ENCODE measurements at regions not wholly inside any gene's neighbourhood (a gene's known extent, or its start where the extent isn't known, plus 50 kb on each side); places are given as distances from the start of the nearest gene placed in this dataset.
"Not testable (repeated sequence)": the region's sequence is repeated elsewhere in the genome, so short reads cannot be mapped to it uniquely, and the experiment has no call there.

DNA sequence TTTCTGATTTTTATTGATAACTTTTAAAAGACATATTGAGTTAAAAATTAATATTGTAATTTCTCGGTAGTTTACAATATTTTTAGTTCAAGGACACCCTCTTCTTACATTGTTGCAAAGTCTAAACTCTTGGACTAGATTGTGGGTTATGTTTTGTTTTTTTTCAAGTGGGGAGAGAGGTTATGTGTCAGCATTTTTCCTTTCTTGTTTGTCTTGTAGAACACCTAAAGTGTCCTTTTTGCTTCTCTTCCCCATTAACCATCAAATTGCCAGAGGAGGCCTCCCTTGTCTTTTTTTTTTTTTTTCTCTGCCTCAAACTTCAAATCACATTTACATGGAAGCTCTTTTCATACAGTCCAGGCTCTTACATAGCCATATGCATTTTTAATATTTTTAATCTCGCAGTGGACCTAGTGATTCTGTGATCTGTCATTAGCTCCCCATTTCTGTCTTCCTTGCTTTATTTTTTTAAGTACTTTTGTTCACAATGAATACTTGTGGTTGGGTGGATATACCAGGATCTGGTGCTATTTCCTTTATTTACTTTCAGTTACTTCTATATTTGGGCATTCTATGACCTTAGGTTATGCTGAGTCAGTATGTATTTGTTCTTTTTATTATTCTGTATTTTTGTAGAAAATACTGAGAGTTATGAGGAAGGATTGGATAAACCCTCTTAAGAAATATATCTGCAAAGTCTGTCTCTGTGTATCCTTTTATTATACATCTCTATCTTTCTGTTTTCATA, 2280.6 kb upstream of the ACO1 start:
- no peaks in the 10 kb centered on the region for H3K9me3 ChIP-seq
- no peaks in the 10 kb centered on the region for H3K36me3 ChIP-seq
- intact Hi-C loops (cut with DNase I), result no loop called here
- no peak for DNase-seq
- WGBS, 3 donors, result 43 to 53% (median 49%) methylated on average over 2 of the region's 2 CpGs
- no peaks in the 10 kb centered on the region for H3K27me3 ChIP-seq
- no peak overlapping the region for H3K27ac ChIP-seq
- H3K4me3 ChIP-seq, result no peak overlapping the region
- TF ChIP-seq POLR2A (IDR thresholded peaks at IDR 0.05), result no peak
- no peaks in the 10 kb centered on the region for H3K4me1 ChIP-seq (ENCODE audit: insufficient read depth)

DNA sequence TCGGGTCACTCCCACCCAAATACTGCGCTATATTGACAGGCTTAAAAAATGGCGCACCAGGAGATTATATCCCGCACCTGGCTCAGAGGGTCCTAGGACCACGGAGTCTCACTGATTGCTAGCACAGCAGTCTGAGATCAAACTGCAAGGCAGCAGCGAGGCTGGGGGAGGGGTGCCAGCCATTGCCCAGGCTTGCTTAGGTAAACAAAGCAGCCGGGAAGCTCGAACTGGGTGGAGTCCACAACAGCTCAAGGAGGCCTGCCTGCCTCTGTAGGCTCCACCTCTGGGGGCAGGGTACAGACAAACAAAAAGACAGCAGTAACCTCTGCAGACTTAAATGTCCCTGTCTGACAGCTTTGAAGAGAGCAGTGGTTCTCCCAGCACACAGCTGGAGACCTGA, 2277.3 kb upstream of the ACO1 start:
- H3K4me3 ChIP-seq; H3K27me3 ChIP-seq; H3K9me3 ChIP-seq; H3K4me1 ChIP-seq (ENCODE audit: insufficient read depth); DNase-seq; intact Hi-C loops (cut with DNase I); H3K36me3 ChIP-seq; H3K27ac ChIP-seq: not testable (repeated sequence)
- 94 to 95% (median 94%) methylated on average over 8 of the region's 8 CpGs for WGBS, 3 donors

DNA sequence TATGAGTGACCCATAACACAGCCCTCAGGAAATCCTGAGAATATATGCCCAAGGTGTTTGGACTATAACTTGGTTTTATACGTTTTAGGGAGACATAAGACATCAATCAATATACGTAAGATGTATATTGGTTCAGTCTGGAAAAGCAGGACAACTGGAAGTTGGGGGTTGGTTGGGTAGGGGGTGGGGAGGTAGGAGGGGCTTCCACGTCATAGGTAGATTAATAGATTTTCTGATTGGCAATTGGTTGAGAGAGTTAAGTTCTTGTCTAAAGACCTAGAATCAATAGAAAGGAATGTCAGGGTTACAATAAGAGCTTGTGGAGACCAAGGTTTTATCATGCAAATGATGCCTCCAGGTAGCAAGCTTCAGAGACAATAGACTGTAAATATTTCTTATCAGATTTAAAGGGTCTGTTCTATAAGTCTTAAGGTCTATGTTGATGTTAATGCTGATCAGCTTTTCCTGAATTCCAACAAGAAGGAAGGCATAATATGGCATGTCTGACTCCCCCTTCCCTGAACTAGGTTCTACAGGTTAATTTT, 2267.7 kb upstream of the ACO1 start:
- H3K27me3 ChIP-seq, result no peaks in the 10 kb centered on the region
- TF ChIP-seq, protein P1, sequence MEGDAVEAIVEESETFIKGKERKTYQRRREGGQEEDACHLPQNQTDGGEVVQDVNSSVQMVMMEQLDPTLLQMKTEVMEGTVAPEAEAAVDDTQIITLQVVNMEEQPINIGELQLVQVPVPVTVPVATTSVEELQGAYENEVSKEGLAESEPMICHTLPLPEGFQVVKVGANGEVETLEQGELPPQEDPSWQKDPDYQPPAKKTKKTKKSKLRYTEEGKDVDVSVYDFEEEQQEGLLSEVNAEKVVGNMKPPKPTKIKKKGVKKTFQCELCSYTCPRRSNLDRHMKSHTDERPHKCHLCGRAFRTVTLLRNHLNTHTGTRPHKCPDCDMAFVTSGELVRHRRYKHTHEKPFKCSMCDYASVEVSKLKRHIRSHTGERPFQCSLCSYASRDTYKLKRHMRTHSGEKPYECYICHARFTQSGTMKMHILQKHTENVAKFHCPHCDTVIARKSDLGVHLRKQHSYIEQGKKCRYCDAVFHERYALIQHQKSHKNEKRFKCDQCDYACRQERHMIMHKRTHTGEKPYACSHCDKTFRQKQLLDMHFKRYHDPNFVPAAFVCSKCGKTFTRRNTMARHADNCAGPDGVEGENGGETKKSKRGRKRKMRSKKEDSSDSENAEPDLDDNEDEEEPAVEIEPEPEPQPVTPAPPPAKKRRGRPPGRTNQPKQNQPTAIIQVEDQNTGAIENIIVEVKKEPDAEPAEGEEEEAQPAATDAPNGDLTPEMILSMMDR (IDR thresholded peaks at IDR 0.05), result no peak
- TF ChIP-seq EP300 (IDR thresholded peaks at IDR 0.05) (no peak), POLR2A (IDR thresholded peaks at IDR 0.05) (no peak)
- H3K27ac ChIP-seq, result no peak overlapping the region
- no peaks in the 10 kb centered on the region for H3K36me3 ChIP-seq
- WGBS, 3 donors, result 83 to 89% (median 85%) methylated on average over 3 of the region's 3 CpGs
- intact Hi-C loops (cut with DNase I), result loop anchor here in 1 of 4 donors (10.0 kb wide), 1 partner anchor 88 kb away; no protein-coding TSS in a partner anchor
- no peaks in the 10 kb centered on the region for H3K4me1 ChIP-seq (ENCODE audit: insufficient read depth)
- no peak for DNase-seq
- H3K9me3 ChIP-seq, result no peaks in the 10 kb centered on the region
- H3K4me3 ChIP-seq, result no peak overlapping the region

DNA sequence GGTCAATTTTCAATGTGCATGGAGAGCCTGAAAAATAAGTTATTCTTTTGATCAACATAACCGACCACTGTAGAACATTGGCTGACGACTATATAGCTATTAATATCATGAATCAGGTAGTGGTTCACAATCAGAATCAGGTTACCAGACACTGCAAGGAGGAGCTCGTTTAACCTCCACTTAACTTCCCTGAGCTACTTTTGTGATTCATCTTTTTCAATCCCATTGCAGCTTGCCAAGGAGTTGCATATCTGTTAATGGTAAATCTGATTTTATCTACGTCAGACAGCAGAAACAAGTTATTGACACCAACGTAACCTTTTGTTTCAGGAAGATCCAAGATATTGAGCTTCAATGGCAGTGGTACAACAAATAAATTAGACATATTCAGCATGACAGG, 2263.8 kb upstream of the ACO1 start:
- Histone ChIP-seq H3K27ac (no peak overlapping the region), H3K27me3 (no peaks in the 10 kb centered on the region), H3K4me1 (ENCODE audit: insufficient read depth) (no peaks in the 10 kb centered on the region), H3K36me3 (no peaks in the 10 kb centered on the region), H3K4me3 (no peak overlapping the region), H3K9me3 (no peaks in the 10 kb centered on the region)
- no peak for DNase-seq
- intact Hi-C loops (cut with DNase I), result no loop called here
- no peak for TF ChIP-seq POLR2A (IDR thresholded peaks at IDR 0.05)
- TF ChIP-seq EP300 (IDR thresholded peaks at IDR 0.05), result no peak
- TF ChIP-seq, protein P1 (IDR thresholded peaks at IDR 0.05), result no peak
- 59 to 65% (median 64%) methylated on average over 5 of the region's 5 CpGs for WGBS, 3 donors

DNA sequence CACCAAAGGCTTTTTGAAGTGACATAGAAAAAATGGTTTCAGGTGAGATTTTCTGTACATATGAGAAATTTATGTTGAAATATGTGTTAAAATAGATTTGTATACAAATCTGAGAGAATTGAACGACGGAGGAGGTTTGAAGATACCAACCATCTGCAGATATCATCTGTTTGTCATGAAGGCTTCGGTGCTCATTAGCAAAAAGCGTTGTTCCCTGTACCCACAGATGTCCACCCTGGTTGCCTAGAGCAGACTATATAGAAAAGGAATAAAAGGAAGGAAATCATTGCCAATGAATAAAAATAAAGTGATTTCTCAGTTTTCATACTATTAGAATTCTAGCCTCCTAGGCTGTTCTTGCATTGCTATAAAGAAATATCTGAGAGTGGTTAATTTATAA, 2262.8 kb upstream of the ACO1 start:
- intact Hi-C loops (cut with DNase I), result no loop called here
- Histone ChIP-seq H3K36me3 (no peaks in the 10 kb centered on the region), H3K9me3 (no peaks in the 10 kb centered on the region), H3K4me3 (no peak overlapping the region), H3K4me1 (ENCODE audit: insufficient read depth) (no peaks in the 10 kb centered on the region), H3K27ac (no peak overlapping the region), H3K27me3 (no peaks in the 10 kb centered on the region)
- TF ChIP-seq, protein P1 (IDR thresholded peaks at IDR 0.05), result no peak
- TF ChIP-seq POLR2A (IDR thresholded peaks at IDR 0.05) (no peak), EP300 (IDR thresholded peaks at IDR 0.05) (no peak)
- DNase-seq, result no peak
- 88 to 93% (median 91%) methylated on average over 4 of the region's 4 CpGs for WGBS, 3 donors

All from ovary (tissue), 7 donors.